GM18909 (cell line): ENCODE measurements at regions not wholly inside any gene's neighbourhood (a gene's known extent, or its start where the extent isn't known, plus 50 kb on each side); places are given as distances from the start of the nearest gene placed in this dataset.

Experiments
- ATAC-seq: cut with Tn5 transposase; IDR thresholded peaks from one replicate; pipeline ENCODE4 v1.9.1; 2021; ENCODE audit warnings: mild to moderate bottlenecking; ENCODE audit not compliant: unreplicated experiment, poor library complexity

- ATAC-seq: no peak
These were observed 1234.7 kb upstream of the GJE1 start for GRCh38 chr6:140897804-140898573.

- no peak for ATAC-seq
These were observed 1235.4 kb upstream of the GJE1 start for GRCh38 chr6:140897349-140897748.

- ATAC-seq: no peak
These were observed 1239.3 kb upstream of the GJE1 start for GRCh38 chr6:140893432-140893831.

GRCh38 chr6:140879946-140880345, 1252.8 kb upstream of the GJE1 start:
- no peak for ATAC-seq

- no peak for ATAC-seq
These were observed 1258.7 kb upstream of the GJE1 start for GRCh38 chr6:140874066-140874465.

- no peak for ATAC-seq
These were observed 1259.8 kb upstream of the GJE1 start for GRCh38 chr6:140872885-140873284.

- no peak for ATAC-seq
These were observed 1260.8 kb upstream of the GJE1 start for GRCh38 chr6:140871911-140872310.

- ATAC-seq: no peak
These were observed 1265.4 kb upstream of the GJE1 start for GRCh38 chr6:140867336-140867735.

GRCh38 chr6:140858381-140858971, 1274.2 kb upstream of the GJE1 start:
- no peak for ATAC-seq

DNA sequence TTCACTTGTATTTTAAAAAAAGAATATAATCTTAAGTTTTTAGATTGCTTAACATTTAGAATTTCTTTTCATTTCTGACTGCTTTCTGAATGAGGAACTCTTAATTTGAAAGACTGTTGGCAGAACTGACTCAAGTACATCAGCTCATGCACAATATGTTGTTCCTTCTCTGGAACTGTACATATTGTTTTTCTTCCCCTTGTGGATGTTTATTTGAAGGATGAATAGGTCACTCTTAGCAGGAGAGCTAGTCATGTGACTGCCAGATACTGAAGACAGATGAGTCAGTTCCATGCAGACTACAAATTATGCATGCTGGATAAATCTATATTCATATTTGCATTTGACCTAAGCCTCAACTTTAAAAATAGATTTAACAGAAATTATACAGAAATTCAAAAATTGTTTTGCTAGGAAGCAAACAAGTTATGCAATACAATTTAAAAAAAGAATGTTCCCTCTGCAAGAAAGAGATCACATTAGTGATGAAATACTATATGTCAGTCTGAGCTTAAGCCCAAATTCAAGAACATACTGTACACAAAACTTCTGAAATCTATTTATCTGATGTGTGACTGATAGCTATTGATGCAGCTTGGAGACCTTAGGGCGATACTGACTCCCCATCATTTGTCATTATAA, 1274.9 kb upstream of the GJE1 start:
- ATAC-seq: no peak

DNA sequence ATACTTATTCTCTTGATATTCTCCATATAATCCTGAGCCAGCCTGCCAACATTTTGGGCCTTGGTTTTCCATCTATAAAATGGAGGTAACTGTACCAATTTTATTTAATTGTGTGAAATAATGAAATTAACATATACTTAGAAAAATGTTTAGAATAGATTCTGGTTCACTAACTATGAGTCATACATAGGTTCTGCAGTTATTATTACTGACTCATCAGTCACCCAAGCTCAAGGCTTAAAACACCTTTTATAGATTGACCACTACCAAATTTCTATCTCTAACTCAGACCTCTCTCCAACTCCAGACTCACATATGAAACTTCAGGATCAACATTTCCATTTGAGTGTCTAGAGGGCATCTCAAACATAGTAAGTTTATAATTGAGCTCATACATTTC, 1277.2 kb upstream of the GJE1 start:
- no peak for ATAC-seq

- no peak for ATAC-seq
These were observed 1278.4 kb upstream of the GJE1 start for GRCh38 chr6:140854318-140854717.

- no peak for ATAC-seq
These were observed 1282.3 kb upstream of the GJE1 start for GRCh38 chr6:140850438-140850837.

DNA sequence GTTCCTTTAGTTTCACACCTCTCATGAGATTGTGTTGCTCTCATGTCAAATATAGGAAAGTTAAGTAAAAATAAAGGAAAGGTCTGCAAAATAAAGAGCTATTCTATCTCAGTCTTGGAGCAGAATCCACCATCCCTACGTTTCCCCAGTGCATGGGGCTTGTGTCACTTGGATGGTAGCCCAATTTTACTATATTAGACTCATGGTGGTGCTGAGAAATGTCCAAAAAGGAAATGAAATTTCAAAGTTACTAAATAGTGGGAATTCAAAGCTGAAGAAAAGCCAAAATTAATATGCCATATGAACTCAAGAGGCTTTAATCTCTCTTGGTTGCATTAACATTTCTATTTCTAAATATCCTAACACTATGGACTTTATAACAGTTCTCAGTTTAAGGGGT, 1283.3 kb upstream of the GJE1 start:
- ATAC-seq: no peak

DNA sequence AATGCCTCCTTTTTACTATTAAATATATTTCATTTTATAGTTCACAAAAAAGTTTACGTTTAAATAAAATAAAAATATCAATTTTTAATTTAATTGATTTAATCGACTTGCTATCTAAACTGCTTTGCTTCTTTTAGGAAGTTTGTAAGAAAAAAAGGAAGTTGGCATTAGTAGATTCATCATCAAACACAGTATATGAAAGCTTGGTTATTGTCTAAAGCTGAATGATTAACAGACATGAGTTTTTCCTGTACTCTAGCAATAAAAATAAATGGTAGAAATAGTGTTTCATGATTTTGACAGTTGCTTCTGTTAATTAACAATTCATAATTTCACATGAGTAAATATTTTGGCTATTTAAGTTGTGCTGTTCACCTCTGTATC, 1285.5 kb upstream of the GJE1 start:
- ATAC-seq: no peak

DNA sequence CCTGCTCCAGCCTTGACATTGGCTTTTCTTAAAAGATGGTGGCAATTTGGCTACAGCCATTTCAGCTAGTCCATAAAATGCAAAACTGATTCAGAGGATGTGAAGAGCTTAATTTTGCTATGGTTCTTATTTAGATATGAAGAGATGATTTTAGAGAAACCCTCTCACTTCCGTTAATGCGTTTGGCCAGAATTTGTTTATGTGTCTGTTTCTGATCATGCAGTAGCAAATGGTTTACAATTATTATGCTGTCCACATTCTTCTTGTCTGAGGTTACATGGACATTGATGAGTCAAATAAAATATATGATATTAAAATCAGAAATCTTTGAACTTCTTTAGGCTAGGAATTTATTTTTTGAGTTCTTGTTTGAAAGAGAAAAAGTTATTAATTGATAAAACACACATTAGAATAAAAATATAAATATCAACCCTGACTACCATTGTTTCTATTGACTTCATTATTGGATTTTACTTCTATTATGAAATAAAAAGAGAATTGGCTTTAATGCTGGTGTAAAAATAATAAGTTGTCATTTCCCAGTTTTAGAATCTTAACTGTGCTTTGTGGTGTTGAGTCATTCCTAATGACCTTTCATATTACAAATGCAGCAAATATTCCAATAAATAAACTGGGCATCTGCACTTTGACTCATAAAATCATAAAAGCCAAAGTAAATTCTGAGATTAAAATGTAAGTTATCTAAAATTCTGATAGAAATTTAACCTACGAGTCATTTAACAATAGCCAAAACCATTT, 1286.0 kb upstream of the GJE1 start:
- no peak for ATAC-seq

DNA sequence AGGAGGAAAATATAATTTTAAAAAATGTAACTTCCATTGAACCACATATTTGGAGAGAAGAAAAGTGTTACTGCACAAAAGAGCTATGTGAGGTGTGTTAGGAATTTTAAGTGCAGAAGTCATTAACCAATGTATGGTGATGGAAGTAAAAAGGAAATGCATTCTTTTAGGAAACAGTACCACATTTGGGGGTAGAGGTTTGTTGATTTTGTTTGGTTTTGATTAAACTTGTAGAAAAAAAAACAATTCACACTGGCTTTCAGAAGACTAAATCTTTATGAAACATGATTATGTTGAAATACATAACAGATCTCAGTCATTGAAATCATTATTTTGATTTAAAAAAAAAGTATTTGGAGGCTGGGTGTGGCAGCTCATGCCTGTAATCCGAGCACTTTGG, 1287.0 kb upstream of the GJE1 start:
- ATAC-seq: no peak

- ATAC-seq: no peak
These were observed 1288.6 kb upstream of the GJE1 start for GRCh38 chr6:140844167-140844566.

- ATAC-seq: no peak
These were observed 1299.3 kb upstream of the GJE1 start for GRCh38 chr6:140833408-140833807.

- ATAC-seq: no peak
These were observed 1302.1 kb upstream of the GJE1 start for GRCh38 chr6:140830666-140831065.

DNA sequence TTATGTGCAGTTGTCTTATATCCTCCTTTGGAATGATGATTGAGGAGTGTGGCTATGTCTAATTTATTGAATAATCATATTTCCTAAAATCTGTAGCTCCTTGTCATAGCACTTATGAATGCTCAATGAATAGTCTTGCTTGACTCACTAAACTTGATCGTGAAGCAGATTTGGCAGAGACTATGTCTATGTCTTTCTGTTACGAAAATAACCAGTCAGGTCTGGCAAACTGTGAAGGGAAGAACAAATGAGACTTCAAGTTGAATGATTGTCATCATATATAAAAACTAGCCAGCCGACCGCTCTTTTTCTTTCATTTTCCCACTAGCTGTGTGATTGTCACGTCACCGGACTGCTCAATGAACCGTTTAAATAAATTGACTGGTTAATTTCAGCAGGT, 1303.9 kb upstream of the GJE1 start:
- no peak for ATAC-seq
